SK-N-MC (cell line): ENCODE measurements at regions not wholly inside any gene's neighbourhood (a gene's known extent, or its start where the extent isn't known, plus 50 kb on each side); places are given as distances from the start of the nearest gene placed in this dataset.
"Not testable (repeated sequence)": the region's sequence is repeated elsewhere in the genome, so short reads cannot be mapped to it uniquely, and the experiment has no call there.

Experiments
- DNase-seq: peaks from one replicate; pipeline ENCODE4 v3.0.0-alpha.2; 2011; ENCODE audit warnings: low read depth, low spot score
- H3K27ac ChIP-seq: fragments of 200-600 bp; sonication (generic); 2 replicates; pipeline ENCODE4 v1.5.1; 2016; ENCODE audit warnings: mixed run types
- H3K36me3 ChIP-seq: fragments of 200-600 bp; sonication (generic); 2 replicates; pipeline ENCODE4 v1.6.1; 2017; ENCODE audit warnings: antibody characterized with exemption, low read length, mixed read lengths; ENCODE audit not compliant: insufficient read depth
- H3K4me3 ChIP-seq: fragments of 200-600 bp; sonication (generic); 2 replicates; pipeline ENCODE4 v1.5.1; 2016
- H3K9ac ChIP-seq: fragments of 200-600 bp; sonication (generic); 2 replicates; pipeline ENCODE4 v1.8.0; 2017; ENCODE audit warnings: mixed run types, mixed read lengths; ENCODE audit not compliant: insufficient read length
- H3K9me3 ChIP-seq: fragments of 200-600 bp; sonication (generic); 2 replicates; pipeline ENCODE4 v1.6.1; 2017; ENCODE audit warnings: low read depth, mild to moderate bottlenecking, antibody characterized with exemption, low read length, moderate library complexity, mixed read lengths
- EZH2 ChIP-seq: fragments of 200-600 bp; sonication (generic); IDR thresholded peaks from one replicate; pipeline ENCODE4 v1.6.1; 2017; ENCODE audit warnings: antibody characterized with exemption
- FOXP2 ChIP-seq: optimal IDR thresholded peaks from 2 replicates; pipeline ENCODE3; 2011; ENCODE audit warnings: mild to moderate bottlenecking, moderate library complexity; ENCODE audit not compliant: insufficient read depth; ENCODE audit errors: extremely low read length, control extremely low read depth
- POLR2AphosphoS5 ChIP-seq: IDR thresholded peaks from 2 replicates; pipeline ENCODE4 v1.6.1; 2012; ENCODE audit warnings: mild to moderate bottlenecking, low read depth, low read length, borderline replicate concordance

DNA sequence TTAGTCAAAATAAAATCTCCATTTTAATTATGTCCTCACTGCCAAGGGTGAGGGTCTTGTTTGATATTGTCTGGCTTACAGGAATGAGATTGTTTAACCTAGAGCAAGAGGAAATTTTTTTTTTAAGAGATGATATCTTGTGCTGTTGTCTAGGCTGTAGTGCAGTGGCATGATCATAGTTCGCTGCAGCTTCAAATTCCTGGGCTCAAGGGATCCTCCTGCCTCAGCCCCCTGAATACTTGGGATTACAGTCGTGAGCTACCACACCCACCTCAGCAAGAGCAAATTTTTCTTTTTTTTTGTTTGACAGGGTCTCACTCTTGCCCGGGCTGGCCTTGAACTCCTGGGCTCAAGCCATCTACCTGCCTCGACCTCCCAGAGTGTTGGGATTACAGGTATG is 84.6 kb downstream of the DISP1 start:
- Histone ChIP-seq H3K36me3 (no peaks in the 10 kb centered on the region), H3K9ac (no peak overlapping the region), H3K27ac (no peak overlapping the region), H3K9me3 (no peaks in the 10 kb centered on the region), H3K4me3 (no peak overlapping the region)
- DNase-seq: no peak
- TF ChIP-seq FOXP2 (no peak), POLR2AphosphoS5 (no peak), EZH2 (no peak)

DNA sequence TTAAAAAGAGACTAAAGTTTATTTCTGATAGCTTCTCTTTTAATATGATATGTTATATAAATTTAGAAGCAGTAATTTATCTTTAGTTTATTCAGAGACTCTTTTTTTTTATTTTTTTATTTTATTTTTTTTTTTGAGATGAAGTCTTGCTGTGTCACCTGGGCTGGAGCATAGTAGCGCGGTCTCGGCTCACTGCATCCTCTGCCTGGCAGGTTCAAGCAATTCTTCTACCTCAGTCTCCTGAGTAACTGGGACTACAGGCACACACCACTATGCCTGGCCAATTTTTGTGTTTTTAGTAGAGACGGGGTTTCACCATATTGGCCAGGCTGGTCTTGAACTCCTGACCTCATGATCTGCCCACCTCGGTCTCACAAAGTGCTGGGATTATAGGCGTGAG is 89.6 kb downstream of the DISP1 start:
- TF ChIP-seq POLR2AphosphoS5: no peak
- no peak for TF ChIP-seq EZH2
- TF ChIP-seq FOXP2: no peak
- no peak overlapping the region for H3K9ac ChIP-seq
- no peak overlapping the region for H3K27ac ChIP-seq
- H3K4me3 ChIP-seq: no peak overlapping the region
- no peaks in the 10 kb centered on the region for H3K36me3 ChIP-seq
- H3K9me3 ChIP-seq: no peaks in the 10 kb centered on the region
- DNase-seq: no peak

DNA sequence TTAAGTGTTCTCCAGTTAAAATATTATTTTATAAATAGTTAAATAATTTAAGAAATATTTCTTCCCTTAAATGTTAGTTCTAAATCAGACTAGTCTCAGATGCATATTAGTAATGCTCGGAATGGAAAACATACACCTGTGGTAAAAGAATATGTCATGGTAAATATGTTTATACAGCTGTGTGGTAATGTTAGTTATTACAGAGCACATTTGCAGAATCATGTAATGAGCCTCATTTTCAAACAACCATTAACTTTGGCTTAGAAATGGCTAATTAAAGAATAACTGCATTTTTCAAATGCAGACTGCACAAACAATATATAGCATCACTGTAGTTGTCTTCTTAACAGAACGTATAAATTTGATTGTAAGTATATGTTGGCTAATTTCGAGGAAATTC is 90.3 kb downstream of the DISP1 start:
- no peaks in the 10 kb centered on the region for H3K36me3 ChIP-seq
- no peak for TF ChIP-seq POLR2AphosphoS5
- TF ChIP-seq FOXP2: no peak
- no peak for TF ChIP-seq EZH2
- H3K9ac ChIP-seq: no peak overlapping the region
- no peak for DNase-seq
- H3K4me3 ChIP-seq: no peak overlapping the region
- H3K9me3 ChIP-seq: no peaks in the 10 kb centered on the region
- H3K27ac ChIP-seq: no peak overlapping the region

DNA sequence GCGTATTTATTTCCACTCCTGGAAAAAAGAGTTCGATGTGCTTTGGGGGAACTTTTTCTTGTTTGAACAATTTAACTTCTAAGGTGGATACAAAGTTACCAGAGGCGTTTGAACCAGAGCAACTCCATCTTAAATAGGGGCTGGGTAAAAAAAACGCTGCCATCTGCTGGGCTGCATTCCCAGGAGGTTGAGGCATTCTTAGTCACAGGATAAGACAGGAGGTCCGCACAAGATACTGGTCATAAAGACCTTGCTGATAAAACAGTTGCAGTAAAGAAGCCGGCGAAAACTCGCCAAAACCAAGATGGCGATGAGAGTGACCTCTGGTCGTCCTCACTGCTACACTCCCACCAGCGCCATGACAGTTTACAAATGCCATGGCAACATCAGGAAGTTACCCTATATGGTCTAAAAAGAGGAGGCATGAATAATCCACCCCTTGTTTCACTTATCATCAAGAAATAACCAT is 91.5 kb downstream of the DISP1 start:
- not testable (repeated sequence) for H3K27ac ChIP-seq, H3K9me3 ChIP-seq, H3K4me3 ChIP-seq, H3K36me3 ChIP-seq, H3K9ac ChIP-seq, DNase-seq

DNA sequence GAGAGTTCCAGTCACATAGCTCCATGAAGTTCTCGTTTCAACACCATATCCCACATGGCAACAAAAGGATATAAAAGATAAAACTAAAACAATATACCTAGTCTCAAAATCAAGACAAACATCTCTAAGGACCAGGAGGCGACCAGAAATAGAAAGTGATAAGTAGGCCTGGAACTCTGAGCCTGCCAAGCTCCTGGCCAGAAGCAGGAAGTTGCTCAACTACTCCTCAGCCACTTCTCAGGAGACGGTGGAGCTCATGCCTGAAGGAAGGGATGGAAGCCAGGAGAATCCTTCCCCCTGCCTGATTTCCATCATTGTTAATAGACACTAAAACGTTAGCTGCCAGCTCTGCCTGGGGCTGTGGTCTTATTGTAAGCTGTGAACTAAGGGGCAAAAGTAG is 94.7 kb downstream of the DISP1 start:
- DNase-seq: no peak
- Histone ChIP-seq H3K4me3 (peak overlapping the region; percentile 62; the same call in 1 of the 2 replicates), H3K36me3 (no peaks in the 10 kb centered on the region), H3K27ac (peak overlapping the region; percentile 77), H3K9me3 (no peaks in the 10 kb centered on the region), H3K9ac (no peak overlapping the region)
- TF ChIP-seq FOXP2 (peak; percentile 45), EZH2 (no peak), POLR2AphosphoS5 (peak; percentile 26; the same call in 1 of the 2 replicates)

DNA sequence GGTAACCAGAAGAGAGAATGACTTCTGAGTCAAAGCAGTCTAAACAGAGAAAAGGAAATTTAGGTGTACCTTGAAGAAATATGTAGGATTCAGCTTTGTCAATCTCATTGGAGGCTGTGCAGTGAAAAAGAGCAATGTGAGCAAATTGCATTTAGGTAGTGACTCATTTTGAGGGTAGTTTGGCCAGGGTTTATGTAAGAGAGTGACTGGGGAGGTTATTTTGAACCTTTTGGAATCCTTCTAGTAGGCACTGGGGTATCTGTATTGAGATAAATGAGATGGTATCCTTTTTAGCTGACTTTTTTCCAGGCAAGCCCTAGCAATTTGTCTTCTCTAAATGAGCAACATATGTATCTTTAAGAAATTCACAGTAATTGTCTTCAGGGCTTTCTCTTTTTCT is 95.9 kb downstream of the DISP1 start:
- Histone ChIP-seq H3K4me3 (peak overlapping the region; percentile 6; the same call in 1 of the 2 replicates), H3K9ac (no peak overlapping the region), H3K9me3 (peaks cover under 1% of the 10 kb centered on the region; the same call in 1 of the 2 replicates), H3K36me3 (0 out of 2 replicates have a peak, but pooled peaks cover under 1% of the 10 kb centered on the region), H3K27ac (0 out of 2 replicates have a peak overlapping the region, but pooled peaks have one; percentile 44)
- TF ChIP-seq EZH2 (no peak), FOXP2 (no peak), POLR2AphosphoS5 (no peak)
- no peak for DNase-seq

DNA sequence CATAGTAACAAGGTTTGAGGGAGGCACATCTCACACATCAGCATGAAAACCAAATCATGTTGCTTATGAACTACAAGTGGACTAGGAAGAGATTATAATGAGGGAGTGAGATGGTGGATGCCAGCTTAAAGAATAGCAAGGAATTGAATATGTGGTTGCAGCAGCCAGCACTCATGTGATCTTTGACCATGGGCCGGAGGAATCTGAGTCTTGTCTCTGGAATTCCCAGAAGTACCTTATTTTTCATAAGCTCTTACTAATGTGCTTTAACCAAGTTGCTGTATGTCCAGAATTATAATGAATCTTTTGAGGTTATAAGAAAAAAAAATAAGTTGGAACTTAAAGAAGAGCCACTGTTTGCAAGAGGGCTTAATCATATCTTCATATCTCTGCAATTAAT is 97.0 kb downstream of the DISP1 start:
- H3K9me3 ChIP-seq: peaks cover 5% of the 10 kb centered on the region; the same call in 1 of the 2 replicates
- H3K4me3 ChIP-seq: no peak overlapping the region
- TF ChIP-seq EZH2: no peak
- no peak for TF ChIP-seq POLR2AphosphoS5
- no peak for TF ChIP-seq FOXP2
- DNase-seq: no peak
- no peak overlapping the region for H3K27ac ChIP-seq
- no peak overlapping the region for H3K9ac ChIP-seq
- H3K36me3 ChIP-seq: 0 out of 2 replicates have a peak, but pooled peaks cover 3% of the 10 kb centered on the region

DNA sequence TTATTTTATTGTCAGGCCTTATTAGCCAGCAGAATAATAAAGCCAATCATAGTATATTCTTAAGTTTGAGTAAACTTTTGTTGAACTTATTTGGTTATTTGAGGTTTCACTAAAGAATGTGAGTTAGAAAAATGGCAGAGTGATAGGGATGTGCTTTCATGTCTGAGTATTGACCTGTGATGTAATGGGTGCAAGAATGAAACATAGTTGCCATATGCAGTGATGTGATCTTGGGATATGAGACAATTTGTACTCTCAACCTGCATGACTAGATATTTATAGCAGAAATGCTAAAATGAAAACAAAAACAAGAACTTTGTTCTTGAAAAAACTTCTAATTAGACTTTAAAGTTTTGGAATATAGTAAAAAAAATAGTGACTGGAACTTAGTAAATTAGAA is 97.9 kb downstream of the DISP1 start:
- no peak for TF ChIP-seq POLR2AphosphoS5
- TF ChIP-seq EZH2: no peak
- TF ChIP-seq FOXP2: no peak
- H3K4me3 ChIP-seq: no peak overlapping the region
- DNase-seq: no peak
- no peak overlapping the region for H3K9ac ChIP-seq
- no peak overlapping the region for H3K27ac ChIP-seq
- peaks cover 9% of the 10 kb centered on the region; the same call in 1 of the 2 replicates for H3K9me3 ChIP-seq
- H3K36me3 ChIP-seq: 0 out of 2 replicates have a peak, but pooled peaks cover 4% of the 10 kb centered on the region
